NB4 (cell line): ENCODE measurements at regions not wholly inside any gene's neighbourhood (a gene's known extent, or its start where the extent isn't known, plus 50 kb on each side); places are given as distances from the start of the nearest gene placed in this dataset.

Experiments
- CTCF ChIP-seq: IDR thresholded peaks from one replicate; pipeline ENCODE4 v1.5.1; 2012; ENCODE audit warnings: low read depth, low read length
- MYC ChIP-seq: IDR thresholded peaks from 2 replicates; pipeline ENCODE4 v1.6.1; 2011; ENCODE audit warnings: low read depth, low read length
- POLR2A ChIP-seq: IDR thresholded peaks from 2 replicates; pipeline ENCODE4 v1.6.1; 2011; ENCODE audit warnings: mild to moderate bottlenecking; ENCODE audit not compliant: insufficient read length; ENCODE audit errors: extremely low read depth

DNA sequence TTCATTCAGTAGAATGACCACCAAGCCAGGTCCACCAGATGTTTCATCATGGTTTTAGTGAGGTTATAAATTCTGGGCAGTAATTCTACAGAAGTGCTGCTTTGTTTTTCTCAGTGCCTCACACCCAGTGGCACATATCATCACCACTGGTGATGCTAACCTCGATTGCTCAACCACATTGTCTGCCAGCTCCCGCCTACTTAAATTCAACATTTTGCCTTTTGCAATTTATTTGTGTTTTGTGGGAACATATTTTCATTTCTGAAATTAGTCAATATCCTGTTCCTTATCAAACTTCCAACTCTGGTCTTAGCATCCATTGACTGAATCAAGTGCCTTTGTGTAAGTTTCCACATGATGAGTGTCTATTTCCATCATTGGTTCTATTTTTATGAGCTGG lies 62.3 kb upstream of the TMEM178A start:
- TF ChIP-seq POLR2A (no peak), CTCF (no peak), MYC (no peak)
